ENCODE measurements at regions not wholly inside any gene's neighbourhood (a gene's known extent, or its start where the extent isn't known, plus 50 kb on each side); places are given as distances from the start of the nearest gene placed in this dataset.

DNA sequence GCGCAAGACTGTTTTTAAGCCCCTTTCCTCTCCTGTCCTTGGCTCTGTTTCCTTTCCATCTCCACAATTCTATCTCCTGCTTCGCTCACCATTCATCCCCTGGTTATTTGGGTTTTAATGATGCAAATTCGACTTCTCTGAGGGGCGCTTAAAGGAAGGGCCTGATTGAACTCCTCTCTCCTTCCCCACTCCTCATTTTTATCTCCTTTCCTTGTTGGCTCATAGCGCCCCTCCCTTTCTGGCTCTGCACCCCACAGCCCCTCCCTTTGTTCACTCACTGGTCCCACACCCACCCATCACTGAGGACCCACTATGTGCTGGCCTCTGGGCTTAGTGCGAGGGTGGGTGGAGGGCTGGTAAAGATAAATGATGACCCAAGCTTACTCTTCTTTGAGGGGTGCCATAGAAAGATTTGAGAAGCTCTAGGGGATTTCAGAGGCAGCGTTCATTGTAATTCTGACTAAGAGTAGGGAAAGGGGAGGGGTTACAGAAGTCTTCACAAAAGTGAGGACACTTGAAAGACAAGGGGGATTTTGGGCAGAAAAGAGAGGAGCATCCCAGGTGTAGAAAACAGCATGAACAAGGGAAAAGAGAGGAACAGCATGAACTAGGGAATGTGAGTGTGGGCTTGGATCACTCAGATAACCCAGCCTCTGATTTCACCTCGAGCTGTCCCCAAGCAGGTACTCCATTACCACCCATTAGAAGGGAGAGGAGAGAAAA lies 507.8 kb downstream of the CD83 start:
- no peak for DNase-seq

DNA sequence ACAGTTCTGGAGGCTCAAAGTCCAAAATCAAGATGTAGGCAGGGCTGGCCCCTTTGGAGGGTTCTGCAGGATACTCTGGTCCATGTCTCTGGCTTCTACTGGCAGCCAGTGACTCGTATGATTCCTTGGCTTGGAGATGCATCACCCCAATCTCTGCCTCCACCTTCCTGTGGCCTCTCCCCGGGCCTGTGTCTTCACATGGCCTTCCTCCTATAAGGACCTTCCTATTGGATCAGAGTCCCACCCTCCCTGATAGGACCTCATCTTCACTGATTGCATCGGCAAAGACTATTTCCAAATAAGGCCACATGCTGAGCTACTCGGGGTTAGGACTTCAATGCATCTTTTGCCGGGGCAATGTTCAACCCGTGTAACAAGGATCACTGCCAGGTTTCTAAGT lies 509.0 kb downstream of the CD83 start:
- no peak for DNase-seq

DNA sequence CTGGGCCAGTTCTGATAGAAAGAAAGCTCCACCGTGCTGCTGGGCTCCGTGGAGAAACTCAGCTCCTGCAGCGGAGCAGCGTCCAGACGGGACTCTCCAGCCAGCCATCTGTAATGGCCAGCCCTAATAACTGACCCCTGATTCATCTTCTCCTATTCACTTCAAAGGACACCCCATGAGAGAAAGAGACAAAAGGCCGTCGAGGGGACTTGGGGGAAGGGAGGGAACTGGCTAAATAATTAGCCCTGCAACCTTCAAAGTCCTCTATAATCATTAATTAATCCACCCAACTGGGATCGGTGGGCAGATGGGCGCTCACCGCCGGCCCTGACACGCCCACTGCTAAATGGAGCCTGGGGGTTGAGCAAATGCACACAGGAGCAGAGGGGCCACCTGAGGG lies 512.4 kb downstream of the CD83 start:
- no peak for DNase-seq

DNA sequence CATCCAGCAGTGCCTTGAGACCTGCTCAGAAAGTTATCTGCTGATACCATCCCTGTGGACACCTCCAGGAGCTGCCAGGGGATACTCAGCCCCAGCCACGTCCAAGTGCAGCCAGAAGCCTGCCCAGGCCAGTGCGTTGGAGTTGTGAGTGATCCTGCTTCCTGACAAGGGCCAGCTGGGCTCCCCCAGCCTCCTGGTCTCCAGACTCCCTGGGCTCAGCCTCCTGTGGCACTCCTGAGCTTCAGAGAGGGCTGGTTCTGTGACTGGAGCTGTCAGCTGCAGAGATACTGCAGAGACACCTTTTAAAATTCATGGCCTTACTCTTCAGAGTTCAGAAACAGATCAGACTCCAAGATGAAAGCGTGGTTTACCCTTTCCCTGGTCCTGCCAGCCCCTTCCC lies 515.9 kb downstream of the CD83 start:
- DNase-seq, result no peak

DNA sequence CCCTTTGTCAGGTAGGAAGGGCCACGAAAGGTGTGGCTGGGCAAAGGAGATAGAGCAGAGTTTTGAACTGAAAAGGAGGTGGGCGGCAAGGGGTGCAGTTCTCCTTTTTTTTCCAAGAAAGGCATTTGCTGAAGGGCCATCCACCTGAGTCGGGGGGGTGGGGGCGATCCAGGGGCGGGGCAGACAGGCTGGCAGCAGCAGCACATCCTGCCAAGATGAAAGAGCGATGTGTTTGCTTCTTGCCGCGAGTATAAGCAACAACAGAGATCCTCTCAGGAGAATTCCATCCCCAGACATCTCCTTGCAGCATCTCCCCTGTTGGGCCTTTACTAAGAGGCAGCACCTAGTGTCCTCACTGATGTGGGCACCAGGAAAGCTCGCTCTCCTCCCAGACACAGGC lies 516.5 kb downstream of the CD83 start:
- no peak for DNase-seq

DNA sequence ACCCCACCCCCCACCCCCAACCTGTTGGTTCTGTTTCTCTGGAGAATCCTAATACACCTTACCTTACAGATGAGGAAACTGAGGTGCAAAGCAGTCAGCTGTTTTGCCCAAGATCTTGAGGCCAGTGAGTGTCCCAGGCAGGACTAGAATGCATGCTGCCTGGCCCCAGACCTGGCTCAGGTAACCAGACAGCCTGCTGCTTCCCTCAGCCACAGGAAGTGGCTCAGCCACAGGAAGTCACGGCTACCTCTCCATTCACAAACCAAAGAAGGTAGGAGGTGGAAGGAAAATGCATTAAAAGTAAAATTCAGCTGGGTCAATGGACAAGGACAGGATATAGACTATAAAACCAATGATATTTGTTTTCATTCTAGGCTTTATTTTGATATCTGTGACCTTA lies 517.6 kb downstream of the CD83 start:
- no peak for DNase-seq

DNA sequence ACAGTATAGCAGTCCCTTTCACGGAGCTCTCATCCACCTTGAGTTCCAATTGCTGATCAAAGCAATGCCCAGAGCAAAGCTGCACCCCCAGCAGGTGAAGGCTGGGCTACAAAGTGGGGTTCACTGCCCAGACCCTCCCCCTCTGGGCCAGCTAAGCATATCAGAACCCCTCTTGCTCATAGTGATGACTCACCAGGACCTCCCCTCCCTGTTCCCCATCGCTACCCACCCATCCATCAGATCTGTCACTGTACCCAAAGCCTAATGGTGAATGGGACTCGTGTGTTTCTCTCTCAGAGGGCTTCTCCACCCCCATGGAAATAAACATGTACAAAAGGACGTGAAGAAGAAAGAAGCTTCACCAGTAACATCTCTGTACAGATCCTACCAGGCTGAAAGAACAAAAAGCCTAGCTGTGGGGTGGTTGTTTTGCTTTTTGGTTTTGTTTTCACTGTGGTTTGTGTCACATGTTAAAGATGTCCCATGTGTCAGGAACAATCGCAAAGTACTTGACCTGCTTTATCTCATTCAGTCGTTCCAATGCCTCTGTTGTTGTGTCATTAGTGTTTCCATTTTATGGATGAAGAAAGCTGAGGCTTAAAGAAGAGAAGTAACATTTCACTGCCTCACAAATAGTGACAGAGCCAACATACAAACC lies 518.5 kb downstream of the CD83 start:
- DNase-seq, result no peak

DNA sequence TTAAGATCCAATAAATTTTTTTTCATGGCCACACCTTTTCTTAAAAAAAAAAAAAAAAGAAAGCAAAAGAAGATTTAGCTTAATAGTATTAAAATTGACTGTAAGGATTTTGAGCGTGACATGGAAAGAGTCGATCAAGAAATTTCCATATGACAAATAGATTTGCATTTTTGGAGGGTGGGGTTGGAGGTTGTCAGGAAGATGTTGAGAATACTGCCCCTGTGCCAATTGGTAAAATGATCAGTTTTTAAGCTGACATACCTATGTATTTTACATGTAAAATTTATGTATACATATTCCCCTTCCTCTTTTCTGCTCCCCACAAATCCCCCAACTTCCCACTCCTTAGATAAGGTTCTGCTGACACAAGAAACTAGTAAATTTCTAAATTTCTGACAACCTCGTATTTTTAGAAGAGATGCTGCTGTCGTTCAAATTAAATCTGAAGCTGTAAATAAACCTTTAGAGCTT lies 520.9 kb downstream of the CD83 start:
- DNase-seq, result no peak

DNA sequence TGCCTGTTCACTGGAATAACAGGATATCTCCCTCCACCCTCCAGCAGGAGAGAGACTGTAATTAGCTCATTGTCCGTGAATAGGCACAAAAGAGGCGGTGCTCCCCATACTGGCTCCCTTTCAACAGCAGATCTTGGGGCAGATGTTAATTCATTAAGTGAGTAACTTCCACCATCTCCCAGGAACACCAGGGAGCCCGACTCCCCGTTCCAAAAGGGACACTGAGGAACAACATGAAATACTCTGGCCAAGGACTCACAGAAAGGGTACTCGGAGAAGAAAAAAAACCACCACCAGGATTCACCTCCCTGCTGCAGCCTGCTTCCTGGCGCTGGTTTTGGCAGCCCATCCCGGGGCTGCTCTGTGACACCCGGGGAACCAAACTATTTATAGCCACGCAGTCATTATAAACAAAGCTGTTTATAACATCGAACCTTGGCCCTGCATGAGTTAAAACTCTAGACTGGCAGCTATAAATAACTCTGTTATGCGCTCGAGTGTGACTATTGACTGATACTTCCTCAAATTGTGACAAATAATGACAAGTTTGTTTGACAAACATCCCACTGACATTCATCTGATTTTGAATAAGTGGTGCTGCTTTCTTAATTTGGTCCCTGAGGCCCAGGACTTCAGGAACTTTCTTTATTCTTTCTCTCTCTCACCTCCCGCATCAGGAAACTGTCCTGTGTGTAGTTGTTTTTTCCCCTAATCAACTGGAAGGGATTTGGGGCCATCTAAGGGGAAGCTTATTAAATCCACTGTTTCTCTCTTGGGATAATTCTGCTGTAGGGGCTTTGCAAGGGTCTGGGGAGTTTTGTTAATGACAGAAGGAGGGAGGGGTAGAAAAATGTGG lies 521.6 kb downstream of the CD83 start:
- DNase-seq, result no peak

DNA sequence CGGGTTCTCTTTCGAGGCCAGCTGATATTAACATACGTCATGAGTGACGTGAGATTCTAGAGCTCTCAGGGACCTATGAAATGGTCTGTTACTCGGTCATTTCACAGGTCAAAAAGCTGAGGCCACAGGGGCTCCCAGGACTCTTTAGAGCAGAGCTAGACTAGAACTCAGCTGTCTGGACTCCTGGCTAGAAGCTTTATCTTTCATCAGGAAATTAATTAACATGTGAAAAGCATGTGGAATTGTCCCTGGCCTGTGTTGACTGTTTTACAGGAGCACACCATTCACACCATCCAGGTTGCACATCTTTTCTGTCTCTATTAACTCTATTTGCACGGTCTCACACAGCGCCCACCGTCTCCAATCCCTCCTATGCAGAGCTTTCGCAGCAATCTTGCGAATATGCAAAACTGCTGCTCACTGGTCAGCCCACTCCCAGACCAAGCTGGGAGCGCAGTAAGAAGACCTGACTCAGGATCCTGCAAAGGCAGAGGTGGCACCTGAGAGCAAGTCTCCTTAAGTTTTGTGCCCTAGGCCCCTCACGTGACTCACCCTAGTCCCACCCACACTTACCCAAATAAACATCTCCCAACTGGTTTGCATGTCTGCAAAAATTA lies 522.5 kb downstream of the CD83 start:
- no peak for DNase-seq

DNA sequence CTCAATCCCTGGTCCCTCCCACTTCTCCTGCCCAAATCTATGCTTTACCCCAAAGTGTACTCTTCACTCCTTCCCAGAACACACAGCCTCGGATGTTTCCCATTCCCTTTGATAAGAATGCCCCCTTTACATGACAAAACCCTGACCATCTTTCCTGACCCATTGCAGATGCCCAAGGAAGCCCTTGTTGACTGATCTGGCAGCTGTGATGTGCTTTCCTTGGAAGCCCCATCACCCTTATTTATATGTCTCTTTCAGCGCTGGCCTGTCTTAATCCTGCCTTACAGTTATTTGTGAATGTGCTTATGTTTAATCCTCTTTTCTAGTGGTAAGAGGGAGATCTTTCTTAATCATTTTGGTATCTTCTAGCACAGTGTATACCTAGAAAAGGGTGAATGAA lies 523.1 kb downstream of the CD83 start:
- DNase-seq, result no peak

DNA sequence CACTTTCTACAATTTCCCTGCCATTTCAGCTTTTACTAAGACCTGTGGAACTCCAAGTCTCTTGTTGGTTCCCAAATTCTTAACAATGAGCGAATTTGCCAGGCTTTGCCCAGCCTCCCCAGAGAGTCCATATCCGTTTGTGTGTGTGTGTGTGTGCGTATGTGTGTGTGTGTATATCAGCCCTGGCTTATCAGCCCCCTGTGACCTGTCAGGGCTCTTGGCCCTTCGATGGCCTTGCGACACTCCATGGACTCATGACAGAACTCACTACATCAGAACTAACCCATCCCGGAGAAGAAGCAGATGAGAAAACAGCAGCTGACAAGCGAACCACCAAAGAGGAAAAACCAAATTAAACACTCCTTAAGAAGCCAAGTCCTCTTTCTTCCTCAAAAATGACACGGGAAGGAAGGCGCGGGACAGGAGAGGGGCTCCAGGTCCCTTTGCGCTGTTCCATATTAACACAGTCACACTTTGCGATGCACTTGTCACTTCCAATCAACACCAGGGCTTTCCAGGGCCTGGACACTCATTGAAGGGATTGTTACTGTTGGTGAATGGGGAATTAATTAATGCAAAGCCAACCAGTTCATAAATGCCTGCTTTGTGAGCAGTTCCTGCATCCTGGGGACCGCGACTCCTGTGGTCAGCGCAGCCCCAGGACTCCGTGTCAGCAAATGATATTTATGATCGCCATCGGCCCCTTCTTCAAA lies 524.0 kb downstream of the CD83 start:
- no peak for DNase-seq

DNA sequence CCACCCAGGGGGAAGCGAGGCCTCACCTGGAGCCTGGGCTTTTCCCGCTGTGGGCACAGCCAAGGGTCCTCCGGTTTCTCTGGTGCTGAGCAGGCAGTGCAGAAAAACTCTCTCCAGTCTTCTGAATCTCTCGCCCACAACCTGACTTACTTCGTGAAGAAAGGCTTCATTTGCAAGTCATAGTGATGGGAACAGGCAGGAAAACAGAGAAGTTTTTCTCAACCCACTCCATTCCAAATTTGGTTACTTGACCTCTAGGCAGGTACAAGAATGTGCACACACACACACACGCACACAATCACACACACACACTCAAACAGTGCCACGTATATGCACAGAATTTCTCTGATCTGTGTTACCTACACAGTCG lies 524.5 kb downstream of the CD83 start:
- no peak for DNase-seq

DNA sequence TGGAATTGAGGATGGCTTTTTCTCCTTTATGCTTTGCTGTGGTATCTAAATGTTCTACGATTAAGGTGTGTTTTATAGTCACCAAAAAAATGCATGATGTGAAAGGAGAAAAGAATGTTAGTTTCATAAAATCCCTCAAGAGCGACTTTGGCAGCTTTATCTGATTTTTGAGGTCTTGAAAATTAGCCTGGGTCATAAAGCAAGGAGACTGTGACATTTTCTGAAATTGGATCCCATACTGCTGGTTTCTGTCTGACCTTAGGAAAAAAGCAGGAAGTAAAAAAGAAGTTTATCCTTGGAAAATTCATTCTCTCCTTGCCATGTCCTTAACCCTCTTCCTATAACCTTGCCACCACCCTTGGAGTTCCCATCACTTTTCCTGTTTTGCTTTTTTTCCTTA lies 525.3 kb downstream of the CD83 start:
- DNase-seq, result no peak

DNA sequence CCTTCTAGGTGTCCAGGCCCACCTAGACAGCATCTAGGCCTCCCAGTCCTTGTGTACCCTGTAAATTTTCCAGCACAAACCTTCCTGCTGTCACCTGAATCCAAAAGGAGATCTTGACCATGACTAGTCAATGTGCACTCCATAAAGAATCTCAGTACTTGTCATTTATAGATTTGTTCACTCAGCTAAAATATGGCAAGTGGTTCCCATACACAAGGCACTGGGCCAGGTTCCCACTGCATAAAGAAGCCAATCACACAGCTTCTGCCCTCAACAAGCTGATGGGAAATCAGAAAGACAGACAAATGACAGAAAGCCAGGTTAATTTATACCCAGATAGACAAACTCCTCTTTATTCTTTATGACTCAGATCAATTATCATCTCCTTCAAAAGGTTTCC lies 526.8 kb downstream of the CD83 start:
- DNase-seq, result no peak

DNA sequence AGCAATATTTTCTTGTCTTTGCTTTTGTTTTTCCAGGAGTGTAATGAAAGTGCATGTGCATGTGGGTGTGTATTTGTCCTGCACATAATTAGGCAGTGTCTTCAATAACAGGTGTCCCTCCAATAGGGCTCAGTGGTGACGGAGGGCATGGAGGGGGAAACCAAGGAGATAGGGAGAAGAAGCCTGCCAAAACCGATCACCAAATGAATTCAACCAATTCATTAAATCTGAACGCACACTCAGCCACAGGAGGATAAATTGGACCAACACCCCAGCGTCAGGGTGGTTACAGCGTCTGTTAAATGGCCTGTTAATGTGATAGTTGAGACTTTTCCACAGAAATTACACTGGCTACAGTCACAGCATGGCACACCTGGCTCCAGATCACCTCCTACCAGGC lies 527.6 kb downstream of the CD83 start:
- no peak for DNase-seq

DNA sequence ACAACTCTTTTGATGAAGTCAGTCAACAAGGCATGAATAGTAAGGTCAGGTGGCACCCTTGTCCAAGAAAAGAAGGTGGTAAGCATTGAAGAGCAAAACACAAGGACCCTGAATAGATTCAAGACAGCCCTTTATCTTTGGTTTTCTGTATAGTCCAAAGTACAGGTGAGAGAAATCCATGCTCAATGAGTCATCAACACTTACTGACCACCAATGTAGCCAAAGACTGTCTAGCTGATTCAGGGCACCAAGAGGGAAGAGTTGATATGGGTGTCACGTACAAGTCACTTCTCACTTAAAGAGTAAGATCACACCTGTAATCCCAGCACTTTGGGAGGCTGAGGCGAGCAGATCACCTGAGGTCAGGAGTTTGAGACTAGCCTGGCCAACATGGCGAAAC lies 528.3 kb downstream of the CD83 start:
- DNase-seq, result no peak

DNA sequence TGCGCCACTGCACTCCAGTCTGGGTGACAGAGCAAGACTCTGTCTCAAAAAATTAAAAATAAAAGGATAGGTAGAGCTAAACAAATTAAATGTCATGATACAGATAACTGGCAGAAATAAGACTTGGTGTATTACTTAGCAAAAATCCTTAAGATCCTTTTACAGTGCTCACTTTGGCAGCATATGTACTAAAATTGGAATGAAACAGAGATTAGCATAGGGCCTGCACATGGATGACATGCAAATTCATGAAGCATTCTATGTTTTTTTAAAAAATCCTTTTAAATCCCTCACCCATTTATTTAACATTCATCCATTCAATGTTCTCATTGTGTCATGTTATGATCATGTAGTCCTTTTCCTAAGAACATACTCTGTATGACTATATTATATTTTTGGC lies 528.8 kb downstream of the CD83 start:
- no peak for DNase-seq

DNA sequence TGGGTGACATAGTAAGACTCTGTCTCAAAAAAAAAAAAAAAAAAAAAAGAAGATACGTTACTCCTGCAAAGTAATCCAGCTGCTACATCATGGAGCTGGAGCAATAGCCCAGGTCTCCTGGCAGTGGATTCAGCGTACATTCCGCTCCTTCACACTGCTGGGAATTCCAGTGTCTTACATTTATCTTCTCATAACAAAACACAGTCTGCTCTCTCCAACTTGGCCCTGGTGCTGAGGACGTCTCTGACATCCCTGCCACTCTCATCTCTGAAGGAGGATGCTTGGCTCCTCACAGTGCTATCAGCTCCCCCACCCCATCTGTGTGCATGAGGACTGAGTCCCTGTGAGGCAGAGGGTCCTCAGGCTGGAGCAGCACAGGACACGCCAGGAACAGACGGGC lies 529.8 kb downstream of the CD83 start:
- DNase-seq, result no peak

DNA sequence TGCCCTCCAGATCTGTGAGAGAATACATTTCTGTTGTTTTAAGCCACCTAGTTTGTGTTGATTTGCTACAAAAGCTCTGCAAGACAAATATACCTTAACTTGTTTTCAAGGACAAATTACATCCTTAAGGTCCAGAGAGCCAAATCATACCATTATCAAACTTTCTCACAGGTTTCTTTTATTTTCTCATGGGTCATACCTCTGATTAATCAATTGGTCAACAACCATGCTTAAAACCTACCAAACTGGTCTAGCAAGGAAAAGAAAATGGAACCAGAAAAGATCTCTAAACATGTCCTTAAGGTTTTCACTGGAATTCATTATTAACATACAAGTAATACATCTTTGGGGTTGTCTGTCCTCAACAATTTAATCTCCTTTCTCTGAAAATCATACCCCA lies 535.0 kb downstream of the CD83 start:
- no peak for DNase-seq

DNA sequence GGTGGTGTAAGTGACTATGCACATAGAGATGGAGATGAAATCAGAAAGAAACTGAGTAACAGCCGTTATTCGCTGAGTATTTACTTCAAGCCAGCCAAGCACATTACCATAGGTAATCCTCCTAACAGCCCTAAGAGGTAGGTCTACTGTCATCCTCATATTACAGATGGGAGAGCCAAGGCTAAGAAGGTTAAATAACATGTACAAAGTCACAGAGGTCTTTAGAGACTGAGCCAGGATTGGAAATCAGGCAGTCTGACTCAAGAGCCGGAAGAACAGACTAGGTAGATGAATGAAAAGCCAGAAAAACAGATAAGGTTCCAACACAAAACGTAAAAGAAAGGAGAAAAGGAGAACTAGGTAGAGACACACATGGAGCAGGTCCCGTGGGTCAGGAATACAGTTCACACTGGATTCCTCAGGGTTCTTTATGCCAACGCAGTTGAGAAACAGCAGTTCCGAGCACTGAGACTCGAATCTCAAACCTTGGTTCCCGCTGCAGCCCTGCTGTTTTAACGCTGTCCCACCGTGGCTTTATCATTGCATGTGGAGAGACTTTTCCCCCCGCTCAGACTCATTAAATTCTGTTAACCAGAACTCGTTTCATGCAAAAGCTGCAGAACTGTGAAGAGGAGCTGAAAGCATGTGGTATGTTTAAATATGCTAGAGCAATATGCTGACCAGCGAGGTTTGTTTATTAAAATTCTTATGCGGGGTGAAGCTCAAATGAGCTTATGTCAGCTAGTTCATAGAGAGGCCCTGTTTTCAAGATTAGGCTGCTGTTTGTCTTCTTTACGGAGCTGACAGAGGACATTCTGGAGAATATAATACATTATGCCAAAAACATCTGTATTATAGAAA lies 537.9 kb downstream of the CD83 start:
- no peak for DNase-seq

DNA sequence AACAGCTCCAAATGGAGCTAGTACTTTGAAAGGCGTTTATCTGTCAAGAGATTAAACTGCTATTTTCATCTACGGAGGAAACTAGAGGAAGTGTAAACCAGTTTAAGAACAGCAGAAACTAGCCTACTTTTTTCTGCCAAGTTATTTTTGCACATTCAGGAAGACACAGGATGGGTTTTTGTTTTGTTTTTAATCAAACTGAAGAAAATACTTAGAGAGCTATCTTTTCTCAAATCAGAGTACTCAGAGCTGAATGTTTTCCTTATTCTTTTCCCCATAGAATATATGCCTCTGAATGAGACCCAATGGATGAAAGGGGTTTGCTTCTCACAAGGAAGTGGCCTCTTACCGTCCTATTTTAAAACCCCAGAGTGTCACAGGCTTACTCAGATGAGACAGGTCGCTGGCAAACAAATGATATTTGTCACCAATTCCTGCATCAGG lies 538.5 kb downstream of the CD83 start:
- no peak for DNase-seq

All from SHP77 (cell line).